Keratinocyte (primary cell): ENCODE measurements at regions not wholly inside any gene's neighbourhood (a gene's known extent, or its start where the extent isn't known, plus 50 kb on each side); places are given as distances from the start of the nearest gene placed in this dataset.

ENCODE experiments used
- DNase-seq: peaks from one replicate; pipeline ENCODE4 v3.0.0-alpha.2; 2011; ENCODE audit warnings: low read depth, missing footprints, low spot score
- FAIRE-seq: peaks from 2 replicates; lab custom pipeline; 2011; peaks lifted over from hg19 to GRCh38; lab: Jason Lieb, UNC
- H2AFZ ChIP-seq: 2 replicates; pipeline ENCODE4 v1.6.0; 2012; ENCODE audit warnings: low read length, control low read depth, inconsistent platforms; ENCODE audit not compliant: control insufficient read depth
- H3K27ac ChIP-seq: 2 replicates; pipeline ENCODE4 v1.5.1; 2011; ENCODE audit warnings: low read length; ENCODE audit not compliant: control insufficient read depth, insufficient read depth
- H3K27me3 ChIP-seq: 3 replicates; pipeline ENCODE4 v1.6.0; 2011; ENCODE audit warnings: low read length; ENCODE audit not compliant: control insufficient read depth, insufficient read depth; ENCODE audit errors: extremely low read depth
- H3K36me3 ChIP-seq, 2 experiments: 2 replicates in 1 of 2; 3 replicates in 1 of 2; pipeline ENCODE4 v1.5.1; 2011; ENCODE audit warnings: low read length in 2 of 2, mild to moderate bottlenecking in 1 of 2; ENCODE audit not compliant: control insufficient read depth in 2 of 2, insufficient read depth in 2 of 2; ENCODE audit errors: extremely low read depth in 1 of 2
- H3K4me1 ChIP-seq: 3 replicates; pipeline ENCODE4 v1.5.1; 2011; ENCODE audit warnings: low read length; ENCODE audit not compliant: control insufficient read depth, insufficient read depth; ENCODE audit errors: extremely low read depth
- H3K4me2 ChIP-seq: 3 replicates; pipeline ENCODE4 v1.6.0; 2011; ENCODE audit warnings: low read depth, low read length; ENCODE audit not compliant: control insufficient read depth, insufficient read depth; ENCODE audit errors: extremely low read depth
- H3K4me3 ChIP-seq, 3 experiments: fragments of 200-600 bp in 1 of 3; sonication (generic) in 1 of 3; 2 replicates in 2 of 3; 3 replicates in 1 of 3; pipeline ENCODE4 v1.5.1; 2011 to 2016; ENCODE audit warnings: low read length in 3 of 3, mild to moderate bottlenecking in 3 of 3, control low read depth in 2 of 3, inconsistent platforms in 1 of 3, low read depth in 1 of 3, mixed read lengths in 1 of 3, mixed run types in 1 of 3, moderate library complexity in 1 of 3; ENCODE audit not compliant: control insufficient read depth in 2 of 3, insufficient read depth in 2 of 3; ENCODE audit errors: extremely low read depth in 1 of 3
- H3K79me2 ChIP-seq: 2 replicates; pipeline ENCODE4 v1.6.0; 2012; ENCODE audit warnings: low read length; ENCODE audit not compliant: control insufficient read depth, insufficient read depth
- H3K9ac ChIP-seq: 3 replicates; pipeline ENCODE4 v1.6.0; 2011; ENCODE audit warnings: low read length; ENCODE audit not compliant: control insufficient read depth, insufficient read depth; ENCODE audit errors: extremely low read depth
- H3K9me1 ChIP-seq: 3 replicates; pipeline ENCODE4 v1.6.0; 2011; ENCODE audit warnings: low read length; ENCODE audit not compliant: control insufficient read depth, insufficient read depth; ENCODE audit errors: extremely low read depth
- H3K9me3 ChIP-seq: 2 replicates; pipeline ENCODE4 v1.5.1; 2012; ENCODE audit warnings: low read depth, low read length; ENCODE audit not compliant: control insufficient read depth
- H4K20me1 ChIP-seq: 3 replicates; pipeline ENCODE4 v1.6.0; 2011; ENCODE audit warnings: low read length; ENCODE audit not compliant: control insufficient read depth, insufficient read depth; ENCODE audit errors: extremely low read depth
- CTCF ChIP-seq, 3 experiments: IDR thresholded peaks in 1 of 3; conservative IDR thresholded peaks in 1 of 3; optimal IDR thresholded peaks in 1 of 3; 2 replicates in 2 of 3; 3 replicates in 1 of 3; pipeline versions ENCODE3 to v1.5.1; 2011; ENCODE audit warnings: low read length in 3 of 3, mild to moderate bottlenecking in 3 of 3, moderate library complexity in 2 of 3, control low read depth in 1 of 3, inconsistent platforms in 1 of 3; ENCODE audit not compliant: insufficient read depth in 2 of 3; ENCODE audit errors: extremely low read depth in 1 of 3
- EZH2 ChIP-seq: IDR thresholded peaks from one replicate; pipeline ENCODE4 v1.6.1; 2012; ENCODE audit warnings: inconsistent platforms, mild to moderate bottlenecking, low read length, moderate library complexity
- dilution Hi-C: fragments of 300-500 bp; cut with MboI; formaldehyde crosslinking; loops from one replicate; pipeline ENCODE4 v1.7.0; 2020; ENCODE audit warnings: low sequenced_read_pairs; ENCODE audit not compliant: extremely low pct_ligation_motif_present

GRCh38 chr1:37112430-37112829, 78.1 kb upstream of the GRIK3 start:
- H4K20me1 ChIP-seq = no peaks in the 10 kb centered on the region
- no peak overlapping the region for H3K4me3 ChIP-seq
- dilution Hi-C loops = no loop called here
- no peaks in the 10 kb centered on the region for H3K4me1 ChIP-seq
- TF ChIP-seq CTCF (optimal IDR thresholded peaks at IDR 0.05 in 1 of 3, IDR thresholded peaks at IDR 0.05 in 1 of 3, conservative IDR thresholded peaks at IDR 0.05 in 1 of 3; ENCODE audit: extremely low read depth in 1 of 3, insufficient read depth in 2 of 3, low read length in 3 of 3) = no peak
- no peak for TF ChIP-seq EZH2
- no peaks in the 10 kb centered on the region for H3K9me1 ChIP-seq
- H3K27ac ChIP-seq = no peak overlapping the region
- no peak overlapping the region for H3K4me2 ChIP-seq
- H3K79me2 ChIP-seq = no peaks in the 10 kb centered on the region
- no peak overlapping the region for H2AFZ ChIP-seq
- H3K9ac ChIP-seq = no peak overlapping the region
- peaks cover 3% of the 10 kb centered on the region for H3K27me3 ChIP-seq
- DNase-seq (no peak), FAIRE-seq (no peak)
- H3K36me3 ChIP-seq = no peaks in the 10 kb centered on the region
- H3K9me3 ChIP-seq = no peaks in the 10 kb centered on the region

- Histone ChIP-seq H3K4me1 (no peaks in the 10 kb centered on the region), H3K4me2 (no peak overlapping the region), H3K4me3 (no peak overlapping the region), H3K27me3 (peaks cover 3% of the 10 kb centered on the region), H3K36me3 (no peaks in the 10 kb centered on the region), H3K9me1 (no peaks in the 10 kb centered on the region), H3K27ac (no peak overlapping the region), H4K20me1 (no peaks in the 10 kb centered on the region), H2AFZ (no peak overlapping the region), H3K9ac (no peak overlapping the region), H3K9me3 (no peaks in the 10 kb centered on the region), H3K79me2 (no peaks in the 10 kb centered on the region)
- dilution Hi-C loops = no loop called here
- no peak for FAIRE-seq
- TF ChIP-seq EZH2 = no peak
- TF ChIP-seq CTCF (optimal IDR thresholded peaks at IDR 0.05 in 1 of 3, IDR thresholded peaks at IDR 0.05 in 1 of 3, conservative IDR thresholded peaks at IDR 0.05 in 1 of 3; ENCODE audit: extremely low read depth in 1 of 3, insufficient read depth in 2 of 3, low read length in 3 of 3) = no peak
- DNase-seq = no peak
Observed at GRCh38 chr1:37113285-37113997, 79.1 kb upstream of the GRIK3 start.
